Activated T-helper 9 cell treated with anti-CD3 and anti-CD28 coated beads, Interleukin-2, amount 50 U/mL, for 16 hours (primary cell): ENCODE measurements at regions not wholly inside any gene's neighbourhood (a gene's known extent, or its start where the extent isn't known, plus 50 kb on each side); places are given as distances from the start of the nearest gene placed in this dataset.
"Not testable (repeated sequence)": the region's sequence is repeated elsewhere in the genome, so short reads cannot be mapped to it uniquely, and the experiment has no call there.

Experiments
- DNase-seq: peaks from one replicate; pipeline ENCODE4 v3.0.0-alpha.2; 2020; ENCODE audit warnings: low read depth

DNA sequence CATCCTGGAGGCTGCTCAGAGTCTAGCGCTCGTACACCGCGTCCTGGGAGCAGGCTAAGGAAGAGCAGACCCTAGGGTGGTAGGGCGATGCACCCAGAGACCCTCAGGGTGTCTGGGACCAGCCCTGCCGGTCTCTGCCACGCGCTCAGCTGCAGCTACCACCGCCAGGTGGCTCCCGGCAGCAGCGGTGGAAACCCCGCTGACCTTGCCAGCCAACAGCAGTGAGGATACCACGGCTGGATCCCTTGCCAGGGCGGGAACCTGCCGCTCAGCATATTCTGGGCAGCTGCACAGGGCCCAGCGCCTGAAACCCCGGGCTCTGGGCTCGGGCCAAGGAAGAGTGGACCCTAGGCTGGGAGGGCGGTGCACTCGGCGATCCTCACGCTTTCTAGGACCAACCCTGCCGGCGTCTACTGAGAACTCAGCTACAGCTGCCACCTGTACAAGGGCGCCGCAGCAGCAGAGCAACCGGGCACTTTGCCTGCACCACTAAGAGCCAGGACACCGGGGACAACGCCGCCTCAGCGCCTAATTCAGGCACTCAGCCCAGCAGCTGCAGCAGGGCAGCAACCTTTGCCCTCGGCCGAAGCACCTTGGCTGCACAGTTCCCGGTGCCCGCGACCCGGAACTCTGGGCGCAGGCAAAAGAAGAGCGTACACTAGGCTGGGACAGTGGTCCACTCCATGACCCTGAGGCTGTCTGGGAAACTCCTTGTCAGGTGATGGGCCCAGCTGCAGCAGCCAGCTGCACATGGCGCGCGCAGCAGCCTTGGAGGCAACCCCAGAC lies 80.8 kb downstream of the POTEB2 start:
- DNase-seq, result not testable (repeated sequence)

GRCh38 chr15:20783598-20784184 lies 82.4 kb downstream of the POTEB2 start:
- DNase-seq, result peak; percentile 10

- not testable (repeated sequence) for DNase-seq
Measured at GRCh38 chr15:20775412-20775811, 90.7 kb downstream of the POTEB2 start.

DNA sequence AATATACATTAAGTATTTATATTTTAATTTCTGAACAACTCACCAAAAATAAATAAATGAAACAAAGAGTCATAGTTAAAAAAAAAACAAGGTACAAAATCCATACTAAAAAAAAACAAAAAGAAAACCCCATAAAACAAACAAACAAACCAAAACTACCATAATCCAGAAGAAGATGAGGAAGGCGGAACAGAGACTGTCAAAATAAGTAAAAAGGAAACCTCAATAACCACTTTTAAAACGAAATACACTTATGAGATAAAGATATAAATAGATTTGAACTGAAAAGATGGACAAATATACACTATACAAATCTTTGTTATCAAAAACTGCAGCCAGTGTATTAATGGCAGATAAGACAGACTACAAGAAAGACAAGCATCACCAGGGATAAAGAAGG lies 98.2 kb downstream of the POTEB2 start:
- not testable (repeated sequence) for DNase-seq

DNA sequence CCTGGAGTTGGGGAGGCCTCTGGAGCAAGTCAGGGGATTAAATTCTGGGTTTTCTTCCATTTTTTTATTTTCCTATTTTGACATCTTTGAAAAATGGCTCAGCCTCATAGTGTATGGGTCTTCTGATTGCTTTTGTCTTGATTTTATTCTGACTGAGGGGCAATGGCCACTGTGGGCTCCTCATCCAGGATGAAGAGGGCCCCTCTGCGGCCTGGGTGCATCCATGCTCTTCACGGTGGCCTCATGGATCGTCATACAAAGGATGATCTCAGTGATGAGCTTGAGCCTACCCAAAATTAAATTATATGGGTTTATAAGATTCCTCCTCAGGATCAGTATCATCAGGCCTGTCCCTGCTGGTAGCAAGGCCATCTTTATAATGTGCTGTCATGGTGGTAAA lies 103.7 kb downstream of the POTEB2 start:
- not testable (repeated sequence) for DNase-seq

- DNase-seq, result not testable (repeated sequence)
Measured at GRCh38 chr15:20756440-20756839, 109.7 kb downstream of the POTEB2 start.

- DNase-seq, result not testable (repeated sequence)
Measured at GRCh38 chr15:20755665-20756398, 110.3 kb downstream of the POTEB2 start.

DNA sequence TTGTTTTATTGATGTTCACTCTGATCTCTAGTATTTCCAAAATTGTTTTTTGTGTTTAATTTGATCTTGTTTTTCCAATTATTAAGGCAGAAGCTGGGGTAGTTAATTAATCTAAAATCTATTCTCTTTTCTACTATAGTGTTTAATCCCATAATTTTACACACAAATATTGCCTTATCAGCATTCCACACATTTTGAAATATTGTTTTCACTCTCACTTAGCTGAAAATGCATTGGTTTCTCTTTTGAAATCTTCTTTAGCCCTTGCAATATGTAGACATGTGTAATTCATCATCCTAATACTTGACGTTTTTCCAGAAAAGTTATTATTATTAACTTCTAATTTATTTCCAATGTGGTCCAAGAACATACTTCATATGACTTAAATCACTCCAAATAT lies 132.6 kb downstream of the POTEB2 start:
- not testable (repeated sequence) for DNase-seq
